Activated T-helper 1 cell treated with anti-CD3 and anti-CD28 coated beads, Interleukin-2, amount 50 U/mL, for 16 hours (primary cell): ENCODE measurements at regions not wholly inside any gene's neighbourhood (a gene's known extent, or its start where the extent isn't known, plus 50 kb on each side); places are given as distances from the start of the nearest gene placed in this dataset.
"Not testable (repeated sequence)": the region's sequence is repeated elsewhere in the genome, so short reads cannot be mapped to it uniquely, and the experiment has no call there.

Source experiments
- DNase-seq, 2 donors: peaks; one replicate each; pipeline ENCODE4 v3.0.0-alpha.2; 2020; ENCODE audit warnings: low read depth in 1 of 2, low spot score in 1 of 2

DNA sequence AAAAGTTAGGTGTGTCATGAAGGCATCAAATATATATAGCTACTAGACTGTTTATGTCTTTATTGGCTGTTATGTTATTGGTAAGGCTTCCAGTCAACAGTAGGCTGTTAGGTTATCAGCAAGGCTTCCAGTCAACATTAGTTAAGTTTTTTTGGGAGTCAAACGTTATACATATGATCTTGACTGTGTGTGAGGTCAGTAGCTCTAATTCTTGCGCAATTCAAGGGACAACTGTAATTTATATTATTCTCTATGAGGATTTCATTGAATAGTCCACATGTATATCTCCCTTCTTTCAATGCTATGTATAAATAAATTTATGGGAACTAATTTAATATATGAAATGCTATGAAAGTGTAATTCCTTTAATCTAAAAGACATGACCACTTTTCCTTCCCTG is 757.5 kb upstream of the TMEFF2 start:
- no peak for DNase-seq

- DNase-seq = no peak
Measured at GRCh38 chr2:192948316-192948715, 753.6 kb upstream of the TMEFF2 start.

GRCh38 chr2:192947352-192947751 is 752.6 kb upstream of the TMEFF2 start:
- no peak for DNase-seq

GRCh38 chr2:192940767-192941166 is 746.0 kb upstream of the TMEFF2 start:
- DNase-seq = no peak

GRCh38 chr2:192932376-192932775 is 737.6 kb upstream of the TMEFF2 start:
- no peak for DNase-seq

GRCh38 chr2:192921631-192922030 is 726.9 kb upstream of the TMEFF2 start:
- DNase-seq = not testable (repeated sequence)

DNA sequence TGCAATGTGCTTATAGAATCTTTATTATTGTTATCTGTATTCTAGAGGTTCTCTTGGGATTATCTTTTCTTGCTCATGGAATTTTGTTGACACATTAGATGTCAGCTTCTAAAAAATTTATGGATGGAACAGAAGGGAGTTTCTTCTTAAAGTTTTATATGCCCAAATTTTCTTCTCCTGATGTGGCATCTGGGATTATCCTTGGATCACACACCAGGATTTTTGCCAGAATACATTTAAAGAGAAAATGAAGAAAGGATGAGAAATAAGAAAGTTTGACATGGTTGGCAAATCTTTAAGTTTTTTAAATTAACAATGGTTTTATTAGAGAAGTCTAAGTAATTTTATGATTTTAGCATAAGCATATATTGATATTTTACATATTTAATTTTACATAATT is 706.7 kb upstream of the TMEFF2 start:
- no peak for DNase-seq

DNA sequence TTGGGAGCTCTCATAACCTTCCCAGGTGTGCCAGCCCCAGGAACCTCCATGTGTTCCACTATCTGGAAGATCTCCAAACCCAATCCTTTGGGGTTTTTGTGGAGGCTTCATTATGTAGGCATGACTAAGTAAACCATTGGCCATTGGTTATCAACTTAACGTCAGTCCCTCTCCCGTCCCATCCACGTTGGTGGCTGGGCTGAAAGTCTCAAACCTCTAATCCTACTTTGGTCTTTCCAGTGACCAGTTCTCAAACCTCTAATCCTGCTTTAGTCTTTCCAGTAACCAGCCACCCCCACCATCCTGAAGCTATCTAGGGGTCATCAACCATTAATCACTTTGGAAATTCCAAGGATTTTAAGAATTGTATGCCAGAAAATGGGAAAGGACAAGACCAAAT is 704.7 kb upstream of the TMEFF2 start:
- DNase-seq = no peak

- not testable (repeated sequence) for DNase-seq
Measured at GRCh38 chr2:192893976-192894375, 699.2 kb upstream of the TMEFF2 start.

DNA sequence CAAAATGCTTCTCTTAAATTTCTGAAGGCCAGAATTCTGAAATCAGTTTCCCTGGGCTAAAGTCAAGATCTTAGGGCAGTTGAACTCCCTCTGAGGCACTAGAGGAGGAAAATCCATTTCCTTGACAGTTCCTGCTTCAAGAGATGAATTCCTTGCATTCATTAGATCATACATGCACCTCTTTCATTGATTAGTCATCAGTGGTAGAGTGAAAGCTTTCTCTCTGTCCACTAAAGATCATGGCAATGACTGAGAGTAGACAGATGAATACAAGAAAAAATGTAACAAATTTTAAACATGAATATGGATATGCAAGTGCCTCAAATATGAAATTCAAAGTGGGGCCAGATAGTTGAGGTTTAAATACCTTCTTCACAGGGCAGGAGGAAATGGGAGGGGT is 693.4 kb upstream of the TMEFF2 start:
- no peak for DNase-seq

GRCh38 chr2:192887337-192887736 is 692.6 kb upstream of the TMEFF2 start:
- DNase-seq = no peak

GRCh38 chr2:192886636-192887035 is 691.9 kb upstream of the TMEFF2 start:
- DNase-seq = no peak

DNA sequence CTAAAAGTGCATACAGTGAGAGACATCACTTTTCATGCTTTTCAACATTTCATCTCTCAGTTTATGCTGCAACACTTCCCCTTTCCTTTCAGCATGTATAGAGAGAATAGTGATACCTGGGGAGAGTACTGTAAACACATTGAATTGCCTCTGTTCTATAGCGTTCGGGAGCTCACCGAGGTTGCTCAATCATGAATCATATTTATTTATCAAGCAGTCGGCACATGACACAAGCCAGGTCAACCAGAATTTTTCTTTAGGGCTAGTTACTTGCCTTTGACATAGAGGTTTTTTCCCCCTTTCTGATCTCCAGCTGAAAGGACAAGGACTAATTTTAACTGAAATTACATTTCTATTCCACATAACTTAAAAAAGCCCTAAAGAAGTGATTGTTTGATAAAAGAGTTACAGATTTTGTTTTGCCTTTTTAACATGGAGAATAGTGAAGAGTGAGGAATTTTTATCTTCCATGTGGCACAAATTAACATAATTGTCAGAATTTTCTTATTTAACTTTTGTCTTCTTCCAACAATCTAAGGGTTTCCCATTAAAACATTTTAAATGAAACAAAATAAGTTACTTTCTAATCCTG is 690.9 kb upstream of the TMEFF2 start:
- DNase-seq = no peak

DNA sequence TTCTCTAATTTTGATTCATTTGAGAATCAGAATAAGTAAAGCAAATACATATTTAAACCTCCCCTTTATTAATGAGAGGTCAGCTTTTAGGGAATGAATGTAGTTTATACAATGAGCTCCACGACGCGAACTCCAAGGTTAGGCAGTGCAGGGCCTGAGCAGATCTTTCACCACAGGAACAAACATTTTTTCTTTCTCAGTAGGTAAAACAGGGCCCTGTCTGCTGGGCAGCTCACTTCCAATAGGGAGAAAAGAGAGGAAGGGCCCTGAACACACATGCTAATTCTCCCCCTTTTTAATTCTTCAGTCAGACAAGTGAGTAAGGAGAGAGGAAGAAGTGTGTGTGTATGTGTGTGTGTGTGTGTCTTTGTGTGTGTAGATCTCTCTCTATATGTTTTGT is 682.4 kb upstream of the TMEFF2 start:
- no peak for DNase-seq

DNA sequence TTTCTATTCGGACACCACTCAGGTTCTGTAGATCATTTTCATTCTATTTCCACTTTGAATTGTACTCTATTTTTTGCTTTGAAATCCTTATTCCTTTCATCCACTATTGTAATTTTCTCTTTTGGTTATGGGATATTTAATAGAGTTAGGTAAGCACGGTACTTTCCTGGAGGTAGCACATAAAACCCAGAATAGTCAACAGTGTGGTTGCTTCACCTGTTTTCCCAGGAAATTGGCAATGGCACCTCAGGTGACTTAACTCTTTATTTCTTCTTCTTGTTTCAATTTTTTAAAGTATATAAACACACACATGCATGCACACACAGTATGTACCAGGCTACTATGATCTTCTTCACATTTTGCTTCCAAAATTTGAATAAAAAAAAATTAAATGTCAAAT is 682.0 kb upstream of the TMEFF2 start:
- DNase-seq = no peak

GRCh38 chr2:192854706-192855105 is 660.0 kb upstream of the TMEFF2 start:
- DNase-seq = no peak

- DNase-seq = no peak
Measured at GRCh38 chr2:192854031-192854430, 659.3 kb upstream of the TMEFF2 start.

DNA sequence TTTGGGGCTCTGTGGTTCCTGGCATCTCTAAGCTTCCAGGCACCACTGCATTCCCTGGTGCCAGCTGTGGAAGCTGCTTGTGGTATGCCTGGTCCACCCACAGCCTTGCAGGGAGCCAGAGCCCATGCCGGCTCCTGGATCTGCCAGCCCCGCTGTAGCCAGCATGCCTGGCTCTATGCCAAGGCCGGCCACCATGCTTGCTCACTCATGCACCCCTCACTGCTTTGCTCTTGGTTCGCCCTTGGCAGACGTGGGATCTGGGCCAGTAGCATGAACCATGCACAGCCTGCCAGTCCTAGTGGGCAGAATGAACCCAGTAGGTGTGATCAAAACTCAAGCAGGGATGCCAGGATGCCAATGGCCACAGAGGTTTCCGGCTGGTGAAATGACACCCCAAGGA is 634.2 kb upstream of the TMEFF2 start:
- no peak for DNase-seq

- DNase-seq = no peak
Measured at GRCh38 chr2:192828175-192828574, 633.4 kb upstream of the TMEFF2 start.

- no peak for DNase-seq
Measured at GRCh38 chr2:192827735-192828134, 633.0 kb upstream of the TMEFF2 start.

GRCh38 chr2:192814376-192814775 is 619.6 kb upstream of the TMEFF2 start:
- DNase-seq = no peak

DNA sequence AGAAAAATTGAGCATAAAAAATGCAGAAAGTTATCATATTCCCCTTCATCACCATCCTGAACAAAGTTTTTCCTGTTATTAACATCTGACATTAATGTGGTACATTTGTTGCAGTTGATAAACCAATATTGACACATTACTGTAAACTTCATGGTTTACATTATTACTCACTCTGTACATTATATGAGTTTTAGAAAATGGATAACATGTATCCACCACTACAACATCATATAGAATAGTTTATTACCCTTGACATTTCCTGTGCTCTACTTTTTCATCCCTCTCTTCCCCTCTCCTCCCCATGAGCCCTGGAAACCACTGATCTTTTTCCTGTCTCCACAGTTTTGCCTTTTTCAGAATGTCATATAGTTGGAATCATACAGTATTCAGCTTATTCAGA is 618.6 kb upstream of the TMEFF2 start:
- DNase-seq = no peak

GRCh38 chr2:192809173-192809572 is 614.4 kb upstream of the TMEFF2 start:
- DNase-seq = no peak

GRCh38 chr2:192783643-192784042 is 588.9 kb upstream of the TMEFF2 start:
- DNase-seq = no peak
